H9 (cell line): ENCODE measurements at regions not wholly inside any gene's neighbourhood (a gene's known extent, or its start where the extent isn't known, plus 50 kb on each side); places are given as distances from the start of the nearest gene placed in this dataset.

Experiments used
- DNase-seq: peaks from one replicate; pipeline ENCODE4 v3.0.0-alpha.2; 2017
- H2AFZ ChIP-seq: one replicate; pipeline ENCODE4 v1.6.1; 2013; ENCODE audit warnings: mild to moderate bottlenecking, low read length, control low read depth, moderate library complexity
- H2AK5ac ChIP-seq: 2 replicates; pipeline ENCODE4 v1.6.1; 2013; ENCODE audit warnings: low read length, control low read depth, mixed read lengths; ENCODE audit not compliant: insufficient read length
- H2BK120ac ChIP-seq: one replicate; pipeline ENCODE4 v1.6.1; 2013; ENCODE audit warnings: low read depth, mild to moderate bottlenecking, low read length, control low read depth, inconsistent platforms; ENCODE audit not compliant: poor library complexity, severe bottlenecking
- H2BK12ac ChIP-seq: 2 replicates; pipeline ENCODE4 v1.6.1; 2013; ENCODE audit warnings: low read length, control low read depth, mixed read lengths, low read depth; ENCODE audit not compliant: insufficient read length
- H2BK15ac ChIP-seq: 2 replicates; pipeline ENCODE4 v1.6.1; 2013; ENCODE audit warnings: low read depth, low read length, control low read depth
- H2BK20ac ChIP-seq: one replicate; pipeline ENCODE4 v1.6.1; 2013; ENCODE audit warnings: low read depth, mild to moderate bottlenecking, low read length, control low read depth, inconsistent platforms; ENCODE audit not compliant: poor library complexity, severe bottlenecking
- H2BK5ac ChIP-seq: 2 replicates; pipeline ENCODE4 v1.6.1; 2013; ENCODE audit warnings: low read length, control low read depth, mixed read lengths; ENCODE audit not compliant: insufficient read length
- H3K14ac ChIP-seq: 2 replicates; pipeline ENCODE4 v1.6.1; 2013; ENCODE audit warnings: low read length, control low read depth; ENCODE audit not compliant: insufficient read depth
- H3K18ac ChIP-seq: 2 replicates; pipeline ENCODE4 v1.6.1; 2013; ENCODE audit warnings: low read depth, mild to moderate bottlenecking, mixed read lengths, low read length, control low read depth; ENCODE audit not compliant: insufficient read length
- H3K23ac ChIP-seq: 2 replicates; pipeline ENCODE4 v1.6.1; 2013; ENCODE audit warnings: low read length, control low read depth, mixed read lengths, low read depth; ENCODE audit not compliant: insufficient read length
- H3K23me2 ChIP-seq: 2 replicates; pipeline ENCODE4 v1.6.1; 2013; ENCODE audit warnings: low read depth, mild to moderate bottlenecking, mixed read lengths, low read length, control low read depth; ENCODE audit not compliant: insufficient read length, poor library complexity, severe bottlenecking
- H3K27ac ChIP-seq: 2 replicates; pipeline ENCODE4 v1.5.1; 2013; ENCODE audit warnings: low read length, control low read depth, mixed read lengths, low read depth; ENCODE audit not compliant: insufficient read length
- H3K27me3 ChIP-seq: 2 replicates; pipeline ENCODE4 v1.6.1; 2013; ENCODE audit warnings: low read length, control low read depth, inconsistent platforms; ENCODE audit not compliant: insufficient read depth
- H3K4ac ChIP-seq: 2 replicates; pipeline ENCODE4 v1.6.1; 2013; ENCODE audit warnings: low read depth, mild to moderate bottlenecking, control low read depth, inconsistent platforms, low read length, moderate library complexity
- H3K4me1 ChIP-seq: 2 replicates; pipeline ENCODE4 v1.6.1; 2013; ENCODE audit warnings: low read length, control low read depth, inconsistent platforms; ENCODE audit not compliant: insufficient read depth
- H3K4me2 ChIP-seq: 2 replicates; pipeline ENCODE4 v1.6.1; 2013; ENCODE audit warnings: low read length, control low read depth, mixed read lengths; ENCODE audit not compliant: insufficient read length, insufficient read depth
- H3K56ac ChIP-seq: 2 replicates; pipeline ENCODE4 v1.6.1; 2013; ENCODE audit warnings: low read depth, mild to moderate bottlenecking, mixed read lengths, low read length, control low read depth; ENCODE audit not compliant: insufficient read length
- H3K79me1 ChIP-seq: 2 replicates; pipeline ENCODE4 v1.6.1; 2013; ENCODE audit warnings: low read depth, mild to moderate bottlenecking, moderate library complexity, low read length, control low read depth, inconsistent platforms; ENCODE audit not compliant: insufficient read depth, poor library complexity, severe bottlenecking
- H3K79me2 ChIP-seq: 2 replicates; pipeline ENCODE4 v1.6.1; 2013; ENCODE audit warnings: low read length, control low read depth, inconsistent platforms; ENCODE audit not compliant: insufficient read depth
- H3K9ac ChIP-seq: 2 replicates; pipeline ENCODE4 v1.6.1; 2013; ENCODE audit warnings: low read length, control low read depth, mixed read lengths; ENCODE audit not compliant: insufficient read length; ENCODE audit errors: extremely low read depth
- H3K9me3 ChIP-seq: one replicate; pipeline ENCODE4 v1.6.1; 2013; ENCODE audit warnings: low read depth, low read length, inconsistent platforms; ENCODE audit not compliant: control insufficient read depth
- H3T11ph ChIP-seq: one replicate; pipeline ENCODE4 v1.6.1; 2013; ENCODE audit warnings: mild to moderate bottlenecking, low read length, control low read depth, inconsistent platforms
- H4K20me1 ChIP-seq: one replicate; pipeline ENCODE4 v1.6.1; 2013; ENCODE audit not compliant: control insufficient read depth, insufficient read length, insufficient read depth
- H4K5ac ChIP-seq: 2 replicates; pipeline ENCODE4 v1.6.1; 2013; ENCODE audit warnings: low read depth, mild to moderate bottlenecking, mixed read lengths, low read length, control low read depth; ENCODE audit not compliant: insufficient read length
- H4K8ac ChIP-seq: replicated peaks from 2 replicates; pipeline ENCODE4 v1.6.1; 2013; ENCODE audit warnings: low read length, control low read depth, mixed read lengths, low read depth; ENCODE audit not compliant: insufficient read length
- H4K91ac ChIP-seq: 2 replicates; pipeline ENCODE4 v1.6.1; 2013; ENCODE audit warnings: low read depth, mild to moderate bottlenecking, moderate library complexity, mixed read lengths, low read length, control low read depth; ENCODE audit not compliant: insufficient read length
- H3K27ac Mint-ChIP-seq, 3 experiments: 2 replicates in 2 of 3; 3 replicates in 1 of 3; pipeline ENCODE4 v1.8.0; 2020 to 2021; ENCODE audit warnings: mixed read lengths in 3 of 3, mild to moderate bottlenecking in 1 of 3, moderate library complexity in 1 of 3
- H3K27me3 Mint-ChIP-seq: 2 replicates; pipeline ENCODE4 v1.8.0; 2021; ENCODE audit warnings: low read depth, mild to moderate bottlenecking, moderate library complexity, mixed read lengths
- H3K36me3 Mint-ChIP-seq, 3 experiments: 2 replicates in 2 of 3; 3 replicates in 1 of 3; pipeline ENCODE4 v1.8.0; 2020 to 2021; ENCODE audit warnings: low read depth in 3 of 3, mixed read lengths in 3 of 3; ENCODE audit not compliant: insufficient read depth in 1 of 3
- H3K4me1 Mint-ChIP-seq, 2 experiments: 2 replicates each; pipeline ENCODE4 v1.8.0; 2020; ENCODE audit warnings: mixed read lengths in 2 of 2
- H3K4me3 Mint-ChIP-seq, 2 experiments: 2 replicates in 1 of 2; 3 replicates in 1 of 2; pipeline ENCODE4 v1.8.0; 2020 to 2021; ENCODE audit warnings: mild to moderate bottlenecking in 2 of 2, mixed read lengths in 2 of 2, moderate library complexity in 1 of 2
- H3K9me3 Mint-ChIP-seq, 2 experiments: 2 replicates in 1 of 2; 3 replicates in 1 of 2; pipeline ENCODE4 v1.8.0; 2020; ENCODE audit warnings: mild to moderate bottlenecking in 2 of 2, mixed read lengths in 2 of 2, moderate library complexity in 1 of 2
- CTCF ChIP-seq: fragments of 200-600 bp; sonication (generic); conservative IDR thresholded peaks from 3 replicates; pipeline ENCODE4 v1.8.0; 2021; ENCODE audit warnings: antibody characterized with exemption, mild to moderate bottlenecking
- WGBS: extraction: QIAGEN DNeasy Blood & Tissue Kit; methylation state at CpG from one replicate; pipeline ENCODE4 v1.1.7; 2013; ENCODE audit warnings: missing lambda C conversion rate, low lambda C conversion rate, mixed read lengths; ENCODE audit not compliant: insufficient read length; ENCODE audit errors: extremely low coverage; 5-methylcytosine and 5-hydroxymethylcytosine counted together

- no peak overlapping the region for H4K5ac ChIP-seq
- no peaks in the 10 kb centered on the region for H3K79me2 ChIP-seq
- no peak overlapping the region for H3K4me2 ChIP-seq
- Mint-ChIP-seq H3K4me3 (no peak overlapping the region), H3K27ac (no peak overlapping the region), H3K9me3 (peaks cover 20 to 25% of the 10 kb centered on the region in 2 experiments), H3K36me3 (peaks cover 2 to 28% (median 8%) of the 10 kb centered on the region in 3 experiments; a peak in 6 of 7 replicates), H3K4me1 (no peaks in the 10 kb centered on the region), H3K27me3 (no peaks in the 10 kb centered on the region; the same call in 1 of the 2 replicates)
- no peaks in the 10 kb centered on the region for H3K23me2 ChIP-seq
- H2BK12ac ChIP-seq = no peak overlapping the region
- H3K4ac ChIP-seq = no peak overlapping the region
- no peak overlapping the region for H2BK20ac ChIP-seq
- no peak overlapping the region for H2BK15ac ChIP-seq
- H3K27me3 ChIP-seq = no peaks in the 10 kb centered on the region
- DNase-seq = no peak
- WGBS = no CpG with 5 or more reads among the region's 2 CpGs
- no peaks in the 10 kb centered on the region for H3K4me1 ChIP-seq
- H3K9me3 ChIP-seq = peaks cover 13% of the 10 kb centered on the region
- no peak overlapping the region for H4K8ac ChIP-seq
- no peak overlapping the region for H3K14ac ChIP-seq
- no peak overlapping the region for H2BK5ac ChIP-seq
- H3K56ac ChIP-seq = no peak overlapping the region
- H3K27ac ChIP-seq = no peak overlapping the region
- H3K79me1 ChIP-seq = no peaks in the 10 kb centered on the region
- no peaks in the 10 kb centered on the region for H4K20me1 ChIP-seq
- H3K18ac ChIP-seq = no peak overlapping the region
- TF ChIP-seq CTCF = no peak
- no peak overlapping the region for H2AFZ ChIP-seq
- H2BK120ac ChIP-seq = no peak overlapping the region
- no peak overlapping the region for H3K9ac ChIP-seq
- H3T11ph ChIP-seq = no peak overlapping the region
- no peak overlapping the region for H3K23ac ChIP-seq
- no peak overlapping the region for H2AK5ac ChIP-seq
- no peak overlapping the region for H4K91ac ChIP-seq
These were observed 266.3 kb downstream of the LRIG3 start for GRCh38 chr12:58654021-58654420.
